ENCODE measurements at regions not wholly inside any gene's neighbourhood (a gene's known extent, or its start where the extent isn't known, plus 50 kb on each side); places are given as distances from the start of the nearest gene placed in this dataset.

GRCh38 chr3:117768581-117768980 lies 1059.0 kb downstream of the TUSC7 start:
- CTCF ChIA-PET = no interaction called here
- DNase-seq = no peak
- no peaks in the 10 kb centered on the region for H3K4me1 ChIP-seq (ENCODE audit: insufficient read depth, low read length)

GRCh38 chr3:117774130-117774529 lies 1064.6 kb downstream of the TUSC7 start:
- Histone ChIP-seq H3K27ac (ENCODE audit: low read depth, low read length) (no peak overlapping the region), H3K27me3 (ENCODE audit: insufficient read depth, low read length, poor library complexity, severe bottlenecking) (no peaks in the 10 kb centered on the region), H3K36me3 (ENCODE audit: insufficient read depth, low read length) (no peaks in the 10 kb centered on the region), H3K4me1 (ENCODE audit: insufficient read depth, low read length) (no peaks in the 10 kb centered on the region), H3K9me3 (ENCODE audit: low read length) (no peaks in the 10 kb centered on the region), H3K4me3 (ENCODE audit: low read length) (no peak overlapping the region)
- Mint-ChIP-seq H3K27ac (no peak overlapping the region), H3K9me3 (peaks cover 0 to 19% (median 2%) of the 10 kb centered on the region in 5 donors), H3K27me3 (no peaks in the 10 kb centered on the region), H3K4me3 (no peak overlapping the region), H3K36me3 (no peaks in the 10 kb centered on the region), H3K4me1 (no peaks in the 10 kb centered on the region)
- DNase-seq = no peak
- ChIA-PET CTCF (no interaction called here), POLR2A (no interaction called here)

More at GRCh38 chr3:117768581-117768980, 1059.0 kb downstream of the TUSC7 start:
- Histone ChIP-seq H3K27ac (ENCODE audit: low read depth, low read length) (no peak overlapping the region), H3K4me3 (ENCODE audit: low read length) (no peak overlapping the region), H3K27me3 (ENCODE audit: insufficient read depth, low read length, poor library complexity, severe bottlenecking) (no peaks in the 10 kb centered on the region), H3K36me3 (ENCODE audit: insufficient read depth, low read length) (no peaks in the 10 kb centered on the region), H3K9me3 (ENCODE audit: low read length) (no peaks in the 10 kb centered on the region)
- H3K27me3 Mint-ChIP-seq = no peaks in the 10 kb centered on the region
- H3K27ac Mint-ChIP-seq = no peak overlapping the region
- no peaks in the 10 kb centered on the region for H3K4me1 Mint-ChIP-seq
- no peaks in the 10 kb centered on the region for H3K36me3 Mint-ChIP-seq
- H3K4me3 Mint-ChIP-seq = no peak overlapping the region
- POLR2A ChIA-PET = no interaction called here
- H3K9me3 Mint-ChIP-seq = peaks cover 2 to 9% (median 5%) of the 10 kb centered on the region in 5 donors

- CTCF ChIA-PET = no interaction called here
- no peaks in the 10 kb centered on the region for H3K4me1 Mint-ChIP-seq
- Histone ChIP-seq H3K4me1 (ENCODE audit: insufficient read depth, low read length) (no peaks in the 10 kb centered on the region), H3K4me3 (ENCODE audit: low read length) (no peak overlapping the region), H3K36me3 (ENCODE audit: insufficient read depth, low read length) (no peaks in the 10 kb centered on the region), H3K27ac (ENCODE audit: low read depth, low read length) (no peak overlapping the region), H3K27me3 (ENCODE audit: insufficient read depth, low read length, poor library complexity, severe bottlenecking) (no peaks in the 10 kb centered on the region), H3K9me3 (ENCODE audit: low read length) (no peaks in the 10 kb centered on the region)
- DNase-seq = no peak
- H3K9me3 Mint-ChIP-seq = peaks cover 0 to 16% (median 5%) of the 10 kb centered on the region in 5 donors
- no peak overlapping the region for H3K27ac Mint-ChIP-seq
- H3K27me3 Mint-ChIP-seq = no peaks in the 10 kb centered on the region
- H3K36me3 Mint-ChIP-seq = no peaks in the 10 kb centered on the region
- POLR2A ChIA-PET = no interaction called here
- no peak overlapping the region for H3K4me3 Mint-ChIP-seq
Observed at GRCh38 chr3:117786349-117786748, 1076.8 kb downstream of the TUSC7 start.

- ChIA-PET POLR2A (no interaction called here), CTCF (no interaction called here)
- no peak for DNase-seq
- Histone ChIP-seq H3K27ac (ENCODE audit: low read depth, low read length) (no peak overlapping the region), H3K9me3 (ENCODE audit: low read length) (no peaks in the 10 kb centered on the region), H3K27me3 (ENCODE audit: insufficient read depth, low read length, poor library complexity, severe bottlenecking) (no peaks in the 10 kb centered on the region), H3K36me3 (ENCODE audit: insufficient read depth, low read length) (no peaks in the 10 kb centered on the region), H3K4me1 (ENCODE audit: insufficient read depth, low read length) (no peaks in the 10 kb centered on the region), H3K4me3 (ENCODE audit: low read length) (no peak overlapping the region)
- H3K4me3 Mint-ChIP-seq = no peak overlapping the region
- H3K36me3 Mint-ChIP-seq = no peaks in the 10 kb centered on the region
- H3K9me3 Mint-ChIP-seq = peaks cover 0 to 16% (median 2%) of the 10 kb centered on the region in 5 donors
- H3K27me3 Mint-ChIP-seq = no peaks in the 10 kb centered on the region
- no peak overlapping the region for H3K27ac Mint-ChIP-seq
- no peaks in the 10 kb centered on the region for H3K4me1 Mint-ChIP-seq
Observed at GRCh38 chr3:117788061-117788460, 1078.5 kb downstream of the TUSC7 start.

GRCh38 chr3:117788506-117788905 lies 1078.9 kb downstream of the TUSC7 start:
- Mint-ChIP-seq H3K36me3 (no peaks in the 10 kb centered on the region), H3K4me3 (no peak overlapping the region), H3K27ac (no peak overlapping the region), H3K4me1 (no peaks in the 10 kb centered on the region), H3K9me3 (peaks cover 0 to 16% (median 4%) of the 10 kb centered on the region in 5 donors), H3K27me3 (no peaks in the 10 kb centered on the region)
- Histone ChIP-seq H3K27me3 (ENCODE audit: insufficient read depth, low read length, poor library complexity, severe bottlenecking) (no peaks in the 10 kb centered on the region), H3K4me1 (ENCODE audit: insufficient read depth, low read length) (no peaks in the 10 kb centered on the region), H3K36me3 (ENCODE audit: insufficient read depth, low read length) (no peaks in the 10 kb centered on the region), H3K27ac (ENCODE audit: low read depth, low read length) (no peak overlapping the region), H3K9me3 (ENCODE audit: low read length) (no peaks in the 10 kb centered on the region), H3K4me3 (ENCODE audit: low read length) (no peak overlapping the region)
- no peak for DNase-seq
- ChIA-PET POLR2A (no interaction called here), CTCF (no interaction called here)

- Mint-ChIP-seq H3K27ac (no peak overlapping the region), H3K4me3 (no peak overlapping the region), H3K27me3 (no peaks in the 10 kb centered on the region), H3K4me1 (no peaks in the 10 kb centered on the region), H3K9me3 (peaks cover 0 to 16% (median 2%) of the 10 kb centered on the region in 5 donors), H3K36me3 (no peaks in the 10 kb centered on the region)
- no peaks in the 10 kb centered on the region for H3K4me1 ChIP-seq (ENCODE audit: insufficient read depth, low read length)
- no peaks in the 10 kb centered on the region for H3K9me3 ChIP-seq (ENCODE audit: low read length)
- H3K36me3 ChIP-seq (ENCODE audit: insufficient read depth, low read length) = no peaks in the 10 kb centered on the region
- CTCF ChIA-PET = interaction anchor here (1.3 kb wide), 1 partner anchor 11 kb away, joined by 3 read pairs; no protein-coding TSS in a partner anchor
- POLR2A ChIA-PET = no interaction called here
- H3K4me3 ChIP-seq (ENCODE audit: low read length) = no peak overlapping the region
- H3K27ac ChIP-seq (ENCODE audit: low read depth, low read length) = no peak overlapping the region
- no peak for DNase-seq
- no peaks in the 10 kb centered on the region for H3K27me3 ChIP-seq (ENCODE audit: insufficient read depth, low read length, poor library complexity, severe bottlenecking)
Observed at GRCh38 chr3:117790235-117790987, 1080.8 kb downstream of the TUSC7 start.

- H3K9me3 ChIP-seq (ENCODE audit: low read length) = no peaks in the 10 kb centered on the region
- no peaks in the 10 kb centered on the region for H3K27me3 ChIP-seq (ENCODE audit: insufficient read depth, low read length, poor library complexity, severe bottlenecking)
- no peak for DNase-seq
- H3K36me3 ChIP-seq (ENCODE audit: insufficient read depth, low read length) = no peaks in the 10 kb centered on the region
- Mint-ChIP-seq H3K9me3 (peaks cover 0 to 9% (median 2%) of the 10 kb centered on the region in 5 donors), H3K27ac (no peak overlapping the region), H3K4me1 (no peaks in the 10 kb centered on the region), H3K36me3 (no peaks in the 10 kb centered on the region), H3K27me3 (no peaks in the 10 kb centered on the region), H3K4me3 (no peak overlapping the region)
- CTCF ChIA-PET = no interaction called here
- H3K4me3 ChIP-seq (ENCODE audit: low read length) = no peak overlapping the region
- H3K27ac ChIP-seq (ENCODE audit: low read depth, low read length) = no peak overlapping the region
- POLR2A ChIA-PET = no interaction called here
- H3K4me1 ChIP-seq (ENCODE audit: insufficient read depth, low read length) = no peaks in the 10 kb centered on the region
Observed at GRCh38 chr3:117793622-117794265, 1084.2 kb downstream of the TUSC7 start.

- no peak for DNase-seq
- ChIA-PET CTCF (no interaction called here), POLR2A (no interaction called here)
- no peaks in the 10 kb centered on the region for H3K4me1 ChIP-seq (ENCODE audit: insufficient read depth, low read length)
- no peaks in the 10 kb centered on the region for H3K9me3 ChIP-seq (ENCODE audit: low read length)
- H3K4me3 Mint-ChIP-seq = no peak overlapping the region
- H3K27ac Mint-ChIP-seq = no peak overlapping the region
- no peaks in the 10 kb centered on the region for H3K27me3 Mint-ChIP-seq
- no peaks in the 10 kb centered on the region for H3K36me3 ChIP-seq (ENCODE audit: insufficient read depth, low read length)
- H3K27ac ChIP-seq (ENCODE audit: low read depth, low read length) = no peak overlapping the region
- no peak overlapping the region for H3K4me3 ChIP-seq (ENCODE audit: low read length)
- H3K4me1 Mint-ChIP-seq = no peaks in the 10 kb centered on the region
- H3K27me3 ChIP-seq (ENCODE audit: insufficient read depth, low read length, poor library complexity, severe bottlenecking) = no peaks in the 10 kb centered on the region
- H3K9me3 Mint-ChIP-seq = peaks cover 0 to 10% (median 2%) of the 10 kb centered on the region in 5 donors
- no peaks in the 10 kb centered on the region for H3K36me3 Mint-ChIP-seq
Observed at GRCh38 chr3:117798221-117798620, 1088.6 kb downstream of the TUSC7 start.

Data from CD8-positive, alpha-beta memory T cell (primary cell).